ENCODE measurements at regions not wholly inside any gene's neighbourhood (a gene's known extent, or its start where the extent isn't known, plus 50 kb on each side); places are given as distances from the start of the nearest gene placed in this dataset.

- peaks cover 17% of the 10 kb centered on the region for H3K4me1 Mint-ChIP-seq (ENCODE audit: unreplicated experiment)
- no peak for TF ChIP-seq CTCF (IDR thresholded peaks at IDR 0.05)
- peaks cover 8% of the 10 kb centered on the region for H3K9me3 Mint-ChIP-seq (ENCODE audit: unreplicated experiment)
- no peak overlapping the region for H3K27ac Mint-ChIP-seq (ENCODE audit: unreplicated experiment)
- no peaks in the 10 kb centered on the region for H3K27me3 Mint-ChIP-seq (ENCODE audit: unreplicated experiment)
- no peaks in the 10 kb centered on the region for H3K36me3 Mint-ChIP-seq (ENCODE audit: unreplicated experiment)
- H3K4me3 Mint-ChIP-seq (ENCODE audit: unreplicated experiment) = no peak overlapping the region
- no peak for DNase-seq (ENCODE audit: extremely low spot score, unreplicated experiment)
Measured at GRCh38 chr6:4366635-4367395, 231.4 kb upstream of the ECI2 start.

- Mint-ChIP-seq H3K9me3 (ENCODE audit: unreplicated experiment) (peaks cover 8% of the 10 kb centered on the region), H3K27me3 (ENCODE audit: unreplicated experiment) (no peaks in the 10 kb centered on the region), H3K4me3 (ENCODE audit: unreplicated experiment) (no peak overlapping the region), H3K4me1 (ENCODE audit: unreplicated experiment) (peaks cover 14% of the 10 kb centered on the region), H3K36me3 (ENCODE audit: unreplicated experiment) (no peaks in the 10 kb centered on the region), H3K27ac (ENCODE audit: unreplicated experiment) (no peak overlapping the region)
- no peak for DNase-seq (ENCODE audit: extremely low spot score, unreplicated experiment)
- TF ChIP-seq CTCF (IDR thresholded peaks at IDR 0.05) = no peak
Measured at GRCh38 chr6:4365686-4366085, 230.3 kb upstream of the ECI2 start.

GRCh38 chr6:4364711-4365110, 229.3 kb upstream of the ECI2 start:
- no peaks in the 10 kb centered on the region for H3K36me3 Mint-ChIP-seq (ENCODE audit: unreplicated experiment)
- H3K9me3 Mint-ChIP-seq (ENCODE audit: unreplicated experiment) = peaks cover 3% of the 10 kb centered on the region
- no peak overlapping the region for H3K4me3 Mint-ChIP-seq (ENCODE audit: unreplicated experiment)
- no peak for DNase-seq (ENCODE audit: extremely low spot score, unreplicated experiment)
- H3K27ac Mint-ChIP-seq (ENCODE audit: unreplicated experiment) = no peak overlapping the region
- peaks cover 8% of the 10 kb centered on the region for H3K4me1 Mint-ChIP-seq (ENCODE audit: unreplicated experiment)
- TF ChIP-seq CTCF (IDR thresholded peaks at IDR 0.05) = no peak
- no peaks in the 10 kb centered on the region for H3K27me3 Mint-ChIP-seq (ENCODE audit: unreplicated experiment)

GRCh38 chr6:4364172-4364571, 228.8 kb upstream of the ECI2 start:
- DNase-seq (ENCODE audit: extremely low spot score, unreplicated experiment) = no peak
- Mint-ChIP-seq H3K36me3 (ENCODE audit: unreplicated experiment) (no peaks in the 10 kb centered on the region), H3K4me3 (ENCODE audit: unreplicated experiment) (no peak overlapping the region), H3K4me1 (ENCODE audit: unreplicated experiment) (peaks cover 10% of the 10 kb centered on the region), H3K27me3 (ENCODE audit: unreplicated experiment) (no peaks in the 10 kb centered on the region), H3K9me3 (ENCODE audit: unreplicated experiment) (no peaks in the 10 kb centered on the region), H3K27ac (ENCODE audit: unreplicated experiment) (no peak overlapping the region)
- TF ChIP-seq CTCF (IDR thresholded peaks at IDR 0.05) = no peak

GRCh38 chr6:4363656-4364055, 228.3 kb upstream of the ECI2 start:
- no peak for TF ChIP-seq CTCF (IDR thresholded peaks at IDR 0.05)
- H3K4me1 Mint-ChIP-seq (ENCODE audit: unreplicated experiment) = peaks cover 13% of the 10 kb centered on the region
- no peaks in the 10 kb centered on the region for H3K9me3 Mint-ChIP-seq (ENCODE audit: unreplicated experiment)
- H3K36me3 Mint-ChIP-seq (ENCODE audit: unreplicated experiment) = no peaks in the 10 kb centered on the region
- H3K27ac Mint-ChIP-seq (ENCODE audit: unreplicated experiment) = no peak overlapping the region
- H3K27me3 Mint-ChIP-seq (ENCODE audit: unreplicated experiment) = no peaks in the 10 kb centered on the region
- no peak overlapping the region for H3K4me3 Mint-ChIP-seq (ENCODE audit: unreplicated experiment)
- no peak for DNase-seq (ENCODE audit: extremely low spot score, unreplicated experiment)
